ENCODE measurements at regions not wholly inside any gene's neighbourhood (a gene's known extent, or its start where the extent isn't known, plus 50 kb on each side); places are given as distances from the start of the nearest gene placed in this dataset.
"Not testable (repeated sequence)": the region's sequence is repeated elsewhere in the genome, so short reads cannot be mapped to it uniquely, and the experiment has no call there.

- no peaks in the 10 kb centered on the region for H3K36me3 ChIP-seq (ENCODE audit: insufficient read depth, low read depth, low read length)
These were observed 848.0 kb upstream of the ACO1 start for GRCh38 chr9:31536471-31536870.

GRCh38 chr9:31541721-31542281, 842.6 kb upstream of the ACO1 start:
- Histone ChIP-seq H3K27ac (ENCODE audit: low read length) (no peak overlapping the region), H3K4me3 (ENCODE audit: low read length) (no peak overlapping the region), H3K9ac (ENCODE audit: low read depth, low read length) (no peak overlapping the region)

More at GRCh38 chr9:31536471-31536870, 848.0 kb upstream of the ACO1 start:
- no peak overlapping the region for H3K27ac ChIP-seq (ENCODE audit: low read length)
- H3K9ac ChIP-seq (ENCODE audit: low read depth, low read length): no peak overlapping the region
- no peaks in the 10 kb centered on the region for H3K4me1 ChIP-seq (ENCODE audit: insufficient read depth, low read length)
- H3K9me3 ChIP-seq (ENCODE audit: insufficient read depth, low read depth, low read length): no peaks in the 10 kb centered on the region
- H3K4me3 ChIP-seq (ENCODE audit: low read length): no peak overlapping the region
- H3K27me3 ChIP-seq (ENCODE audit: insufficient read depth, low read length): no peaks in the 10 kb centered on the region

GRCh38 chr9:31542384-31543055, 841.9 kb upstream of the ACO1 start:
- Histone ChIP-seq H3K4me3 (ENCODE audit: low read length) (no peak overlapping the region), H3K9ac (ENCODE audit: low read depth, low read length) (no peak overlapping the region)

More at GRCh38 chr9:31541721-31542281, 842.6 kb upstream of the ACO1 start:
- H3K4me1 ChIP-seq (ENCODE audit: insufficient read depth, low read length): peaks cover 2% of the 10 kb centered on the region; the same call in 1 of the 2 replicates
- no peaks in the 10 kb centered on the region for H3K36me3 ChIP-seq (ENCODE audit: insufficient read depth, low read depth, low read length)
- no peaks in the 10 kb centered on the region for H3K27me3 ChIP-seq (ENCODE audit: insufficient read depth, low read length)
- no peaks in the 10 kb centered on the region; the same call in 1 of the 2 replicates for H3K9me3 ChIP-seq (ENCODE audit: insufficient read depth, low read depth, low read length)

DNA sequence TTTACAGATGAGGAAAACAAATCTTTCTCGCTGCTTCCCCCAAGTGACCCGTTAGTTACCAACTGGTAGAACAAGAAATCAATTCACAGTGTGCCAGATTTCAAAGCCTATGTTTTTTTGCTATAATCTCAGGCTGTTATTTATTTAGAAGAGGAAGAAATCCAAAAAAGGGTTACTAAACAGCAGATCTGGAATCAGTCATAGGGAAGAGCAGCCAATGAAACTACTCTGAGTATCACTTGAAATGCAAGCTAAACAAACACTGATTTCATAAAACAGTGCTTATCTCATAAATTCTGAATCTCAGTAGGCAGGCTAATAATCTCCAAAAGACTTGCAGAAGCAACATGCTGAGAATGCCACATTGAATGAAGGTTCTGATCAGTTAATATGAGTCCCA, 829.5 kb upstream of the ACO1 start:
- Histone ChIP-seq H3K9ac (ENCODE audit: low read depth, low read length) (no peak overlapping the region), H3K4me1 (ENCODE audit: insufficient read depth, low read length) (no peaks in the 10 kb centered on the region), H3K4me3 (ENCODE audit: low read length) (no peak overlapping the region), H3K9me3 (ENCODE audit: insufficient read depth, low read depth, low read length) (no peaks in the 10 kb centered on the region), H3K27me3 (ENCODE audit: insufficient read depth, low read length) (no peaks in the 10 kb centered on the region), H3K36me3 (ENCODE audit: insufficient read depth, low read depth, low read length) (no peaks in the 10 kb centered on the region), H3K27ac (ENCODE audit: low read length) (no peak overlapping the region)

More at GRCh38 chr9:31542384-31543055, 841.9 kb upstream of the ACO1 start:
- no peaks in the 10 kb centered on the region for H3K36me3 ChIP-seq (ENCODE audit: insufficient read depth, low read depth, low read length)
- H3K4me1 ChIP-seq (ENCODE audit: insufficient read depth, low read length): peaks cover 4% of the 10 kb centered on the region; the same call in 1 of the 2 replicates
- H3K27ac ChIP-seq (ENCODE audit: low read length): no peak overlapping the region
- H3K9me3 ChIP-seq (ENCODE audit: insufficient read depth, low read depth, low read length): no peaks in the 10 kb centered on the region; the same call in 1 of the 2 replicates
- H3K27me3 ChIP-seq (ENCODE audit: insufficient read depth, low read length): no peaks in the 10 kb centered on the region

DNA sequence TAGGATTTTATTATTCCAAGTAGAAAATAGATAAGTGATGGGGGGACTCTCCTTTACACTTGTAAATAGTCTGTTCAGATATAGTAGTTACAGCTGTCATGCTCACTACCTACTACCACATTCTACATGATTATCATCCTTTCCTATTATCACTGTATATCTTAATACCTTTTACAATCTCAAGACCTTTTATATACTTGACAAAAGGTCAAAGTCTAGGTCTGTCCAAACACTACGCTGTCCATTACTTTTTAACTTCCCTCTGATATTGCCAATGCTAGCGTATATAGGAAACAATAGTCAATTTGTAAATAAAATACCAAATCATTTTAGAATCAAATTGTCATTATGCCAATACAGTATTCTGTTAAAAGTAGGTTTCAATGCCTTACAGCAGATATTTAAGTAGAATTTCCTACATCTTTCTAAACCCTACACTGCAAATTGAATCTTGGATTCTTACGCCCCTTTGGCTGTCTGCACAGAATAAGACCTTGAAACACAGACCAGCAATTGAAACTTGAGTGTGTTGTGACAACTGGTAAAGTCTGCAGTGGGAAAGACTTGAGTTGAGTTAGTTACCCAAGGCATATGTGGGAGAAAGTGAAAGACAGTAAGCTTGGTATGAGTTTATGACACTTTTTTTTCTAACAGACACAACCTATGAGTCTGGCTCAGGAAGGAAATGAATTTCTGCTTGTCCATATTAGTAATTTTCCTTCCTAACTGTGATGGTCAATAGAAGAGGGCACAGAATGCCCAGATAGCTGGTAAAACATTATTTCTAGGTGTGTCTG, 827.6 kb upstream of the ACO1 start:
- no peaks in the 10 kb centered on the region for H3K9me3 ChIP-seq (ENCODE audit: insufficient read depth, low read depth, low read length)
- H3K27ac ChIP-seq (ENCODE audit: low read length): no peak overlapping the region
- no peaks in the 10 kb centered on the region for H3K4me1 ChIP-seq (ENCODE audit: insufficient read depth, low read length)
- H3K4me3 ChIP-seq (ENCODE audit: low read length): no peak overlapping the region
- H3K27me3 ChIP-seq (ENCODE audit: insufficient read depth, low read length): no peaks in the 10 kb centered on the region
- H3K36me3 ChIP-seq (ENCODE audit: insufficient read depth, low read depth, low read length): no peaks in the 10 kb centered on the region
- H3K9ac ChIP-seq (ENCODE audit: low read depth, low read length): no peak overlapping the region

GRCh38 chr9:31572190-31572589, 812.3 kb upstream of the ACO1 start:
- not testable (repeated sequence) for H3K4me1 ChIP-seq (ENCODE audit: insufficient read depth, low read length); H3K9ac ChIP-seq (ENCODE audit: low read depth, low read length); H3K36me3 ChIP-seq (ENCODE audit: insufficient read depth, low read depth, low read length); H3K27ac ChIP-seq (ENCODE audit: low read length); H3K27me3 ChIP-seq (ENCODE audit: insufficient read depth, low read length); H3K4me3 ChIP-seq (ENCODE audit: low read length); H3K9me3 ChIP-seq (ENCODE audit: insufficient read depth, low read depth, low read length)

DNA sequence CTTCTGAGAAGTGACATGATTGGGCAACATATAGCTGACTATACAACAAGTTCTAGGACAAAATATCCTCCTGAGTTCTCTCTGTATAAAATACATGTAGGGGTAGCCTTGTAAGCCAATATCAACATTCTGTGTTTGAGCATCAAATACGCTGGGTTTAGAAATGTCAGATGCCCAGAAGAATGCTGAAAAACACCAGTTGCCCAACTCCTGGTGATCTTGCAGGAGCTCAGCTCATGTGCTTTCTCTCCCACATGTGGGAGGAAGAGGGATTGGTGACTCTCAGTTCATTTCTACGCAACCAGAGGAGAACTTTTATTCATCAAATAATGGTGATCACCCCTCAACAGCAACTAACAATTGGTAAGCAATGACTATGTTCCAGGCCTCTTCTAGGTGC, 810.9 kb upstream of the ACO1 start:
- no peaks in the 10 kb centered on the region for H3K27me3 ChIP-seq (ENCODE audit: insufficient read depth, low read length)
- H3K4me1 ChIP-seq (ENCODE audit: insufficient read depth, low read length): no peaks in the 10 kb centered on the region
- no peak overlapping the region for H3K4me3 ChIP-seq (ENCODE audit: low read length)
- no peaks in the 10 kb centered on the region for H3K9me3 ChIP-seq (ENCODE audit: insufficient read depth, low read depth, low read length)
- no peak overlapping the region for H3K9ac ChIP-seq (ENCODE audit: low read depth, low read length)
- no peaks in the 10 kb centered on the region for H3K36me3 ChIP-seq (ENCODE audit: insufficient read depth, low read depth, low read length)
- H3K27ac ChIP-seq (ENCODE audit: low read length): no peak overlapping the region

DNA sequence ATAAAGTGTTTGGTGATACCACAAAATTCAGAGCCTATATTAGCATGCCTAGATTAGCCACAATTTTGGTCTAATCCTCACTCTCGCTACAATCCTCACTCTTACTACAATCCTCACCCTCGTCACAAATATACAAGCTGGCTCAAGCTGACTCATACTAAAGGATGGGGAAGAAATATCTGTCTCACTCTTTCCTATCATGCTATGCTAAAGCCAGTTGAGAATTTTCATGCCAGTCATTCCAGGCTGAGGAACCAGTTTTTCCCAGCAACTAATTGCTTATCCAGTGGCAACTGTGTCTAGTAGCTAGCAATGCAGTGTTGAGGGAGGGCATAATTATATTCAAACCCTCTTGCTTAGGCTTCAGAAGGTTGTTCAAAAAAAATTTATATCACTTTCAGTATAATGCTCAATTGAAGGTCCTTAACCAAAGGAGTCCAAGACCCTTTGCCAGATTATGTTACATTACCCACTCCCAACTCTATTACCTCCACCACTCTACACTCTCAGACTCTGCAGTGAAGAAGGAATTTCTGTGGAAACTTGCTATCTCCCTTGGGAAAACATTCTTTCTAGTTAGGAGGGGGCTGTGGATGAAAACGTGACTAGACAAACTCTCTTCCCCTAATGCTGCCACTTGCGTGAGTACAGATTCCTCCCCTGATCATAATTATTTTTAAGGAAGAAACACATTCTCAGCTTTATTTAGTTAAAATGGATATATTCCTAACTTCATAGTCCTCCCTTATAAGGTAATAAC, 810.3 kb upstream of the ACO1 start:
- no peak overlapping the region for H3K27ac ChIP-seq (ENCODE audit: low read length)
- H3K9ac ChIP-seq (ENCODE audit: low read depth, low read length): no peak overlapping the region
- no peaks in the 10 kb centered on the region for H3K9me3 ChIP-seq (ENCODE audit: insufficient read depth, low read depth, low read length)
- no peaks in the 10 kb centered on the region for H3K36me3 ChIP-seq (ENCODE audit: insufficient read depth, low read depth, low read length)
- no peaks in the 10 kb centered on the region for H3K27me3 ChIP-seq (ENCODE audit: insufficient read depth, low read length)
- H3K4me3 ChIP-seq (ENCODE audit: low read length): no peak overlapping the region
- no peaks in the 10 kb centered on the region for H3K4me1 ChIP-seq (ENCODE audit: insufficient read depth, low read length)

- Histone ChIP-seq H3K9ac (ENCODE audit: low read depth, low read length) (no peak overlapping the region), H3K9me3 (ENCODE audit: insufficient read depth, low read depth, low read length) (no peaks in the 10 kb centered on the region), H3K4me3 (ENCODE audit: low read length) (no peak overlapping the region), H3K4me1 (ENCODE audit: insufficient read depth, low read length) (no peaks in the 10 kb centered on the region), H3K27me3 (ENCODE audit: insufficient read depth, low read length) (no peaks in the 10 kb centered on the region), H3K36me3 (ENCODE audit: insufficient read depth, low read depth, low read length) (no peaks in the 10 kb centered on the region), H3K27ac (ENCODE audit: low read length) (no peak overlapping the region)
These were observed 802.4 kb upstream of the ACO1 start for GRCh38 chr9:31582071-31582470.

- H3K27me3 ChIP-seq (ENCODE audit: insufficient read depth, low read length): no peaks in the 10 kb centered on the region
- H3K36me3 ChIP-seq (ENCODE audit: insufficient read depth, low read depth, low read length): no peaks in the 10 kb centered on the region
- no peaks in the 10 kb centered on the region for H3K4me1 ChIP-seq (ENCODE audit: insufficient read depth, low read length)
- H3K9me3 ChIP-seq (ENCODE audit: insufficient read depth, low read depth, low read length): no peaks in the 10 kb centered on the region
- H3K9ac ChIP-seq (ENCODE audit: low read depth, low read length): no peak overlapping the region
- H3K27ac ChIP-seq (ENCODE audit: low read length): no peak overlapping the region
- no peak overlapping the region for H3K4me3 ChIP-seq (ENCODE audit: low read length)
These were observed 801.9 kb upstream of the ACO1 start for GRCh38 chr9:31582561-31582960.

DNA sequence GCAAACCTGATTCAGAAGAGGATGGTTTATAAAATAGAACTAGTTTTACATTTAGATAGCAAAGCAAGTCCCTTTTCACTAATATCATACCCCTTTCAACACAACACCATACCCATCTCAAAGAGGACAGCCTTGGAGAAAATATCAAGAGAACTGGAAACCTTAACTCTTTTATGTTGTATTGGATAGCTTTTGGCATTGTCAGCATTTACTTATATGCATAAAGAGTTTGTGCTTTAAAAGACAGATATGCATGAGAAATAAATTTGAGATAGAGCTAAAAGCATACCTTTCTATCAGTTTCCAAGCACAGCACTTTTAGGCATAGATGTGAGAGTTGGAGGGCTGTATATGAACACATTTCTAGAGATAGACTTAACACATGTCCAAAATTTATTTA, 799.3 kb upstream of the ACO1 start:
- H3K36me3 ChIP-seq (ENCODE audit: insufficient read depth, low read depth, low read length): no peaks in the 10 kb centered on the region
- no peak overlapping the region for H3K27ac ChIP-seq (ENCODE audit: low read length)
- H3K27me3 ChIP-seq (ENCODE audit: insufficient read depth, low read length): no peaks in the 10 kb centered on the region
- no peaks in the 10 kb centered on the region for H3K4me1 ChIP-seq (ENCODE audit: insufficient read depth, low read length)
- H3K4me3 ChIP-seq (ENCODE audit: low read length): no peak overlapping the region
- no peak overlapping the region for H3K9ac ChIP-seq (ENCODE audit: low read depth, low read length)
- H3K9me3 ChIP-seq (ENCODE audit: insufficient read depth, low read depth, low read length): no peaks in the 10 kb centered on the region

Data from iPS-20b (cell line).